Kidney epithelial cell (primary cell): ENCODE measurements at regions not wholly inside any gene's neighbourhood (a gene's known extent, or its start where the extent isn't known, plus 50 kb on each side); places are given as distances from the start of the nearest gene placed in this dataset.

Experiments
- DNase-seq: peaks from one replicate; pipeline ENCODE4 v3.0.0-alpha.2; 2010; ENCODE audit warnings: low read depth
- H3K27me3 ChIP-seq: 2 replicates; pipeline ENCODE4 v1.6.0; 2011; ENCODE audit warnings: low read length; ENCODE audit not compliant: control insufficient read depth, insufficient read depth
- H3K36me3 ChIP-seq: 2 replicates; pipeline ENCODE4 v1.5.1; 2011; ENCODE audit warnings: low read length; ENCODE audit not compliant: control insufficient read depth, insufficient read depth
- H3K4me3 ChIP-seq: 2 replicates; pipeline ENCODE4 v1.5.1; 2011; ENCODE audit warnings: low read depth, mild to moderate bottlenecking, control low read depth, low read length
- TF ChIP-seq, protein P1 (sequence below): IDR thresholded peaks from 2 replicates; pipeline ENCODE4 v1.5.1; 2011; ENCODE audit warnings: mild to moderate bottlenecking, moderate library complexity, low read length, control low read depth, inconsistent platforms; ENCODE audit not compliant: insufficient read depth, poor library complexity, severe bottlenecking

GRCh38 chr13:86447479-86447878 is 648.3 kb upstream of the SLITRK6 start:
- TF ChIP-seq, protein P1, sequence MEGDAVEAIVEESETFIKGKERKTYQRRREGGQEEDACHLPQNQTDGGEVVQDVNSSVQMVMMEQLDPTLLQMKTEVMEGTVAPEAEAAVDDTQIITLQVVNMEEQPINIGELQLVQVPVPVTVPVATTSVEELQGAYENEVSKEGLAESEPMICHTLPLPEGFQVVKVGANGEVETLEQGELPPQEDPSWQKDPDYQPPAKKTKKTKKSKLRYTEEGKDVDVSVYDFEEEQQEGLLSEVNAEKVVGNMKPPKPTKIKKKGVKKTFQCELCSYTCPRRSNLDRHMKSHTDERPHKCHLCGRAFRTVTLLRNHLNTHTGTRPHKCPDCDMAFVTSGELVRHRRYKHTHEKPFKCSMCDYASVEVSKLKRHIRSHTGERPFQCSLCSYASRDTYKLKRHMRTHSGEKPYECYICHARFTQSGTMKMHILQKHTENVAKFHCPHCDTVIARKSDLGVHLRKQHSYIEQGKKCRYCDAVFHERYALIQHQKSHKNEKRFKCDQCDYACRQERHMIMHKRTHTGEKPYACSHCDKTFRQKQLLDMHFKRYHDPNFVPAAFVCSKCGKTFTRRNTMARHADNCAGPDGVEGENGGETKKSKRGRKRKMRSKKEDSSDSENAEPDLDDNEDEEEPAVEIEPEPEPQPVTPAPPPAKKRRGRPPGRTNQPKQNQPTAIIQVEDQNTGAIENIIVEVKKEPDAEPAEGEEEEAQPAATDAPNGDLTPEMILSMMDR = no peak
- no peak overlapping the region for H3K4me3 ChIP-seq

GRCh38 chr13:86462011-86462410 is 662.8 kb upstream of the SLITRK6 start:
- no peaks in the 10 kb centered on the region for H3K27me3 ChIP-seq
- H3K36me3 ChIP-seq = no peaks in the 10 kb centered on the region
- H3K4me3 ChIP-seq = no peak overlapping the region
- no peak for DNase-seq
- TF ChIP-seq, protein P1 = no peak

More at GRCh38 chr13:86447479-86447878, 648.3 kb upstream of the SLITRK6 start:
- Histone ChIP-seq H3K36me3 (no peaks in the 10 kb centered on the region), H3K27me3 (no peaks in the 10 kb centered on the region)
- no peak for DNase-seq

- no peak for DNase-seq
- Histone ChIP-seq H3K27me3 (no peaks in the 10 kb centered on the region), H3K4me3 (no peak overlapping the region), H3K36me3 (no peaks in the 10 kb centered on the region)
- TF ChIP-seq, protein P1 = peak; percentile 12
These were observed 665.0 kb upstream of the SLITRK6 start for GRCh38 chr13:86464193-86464592.

DNA sequence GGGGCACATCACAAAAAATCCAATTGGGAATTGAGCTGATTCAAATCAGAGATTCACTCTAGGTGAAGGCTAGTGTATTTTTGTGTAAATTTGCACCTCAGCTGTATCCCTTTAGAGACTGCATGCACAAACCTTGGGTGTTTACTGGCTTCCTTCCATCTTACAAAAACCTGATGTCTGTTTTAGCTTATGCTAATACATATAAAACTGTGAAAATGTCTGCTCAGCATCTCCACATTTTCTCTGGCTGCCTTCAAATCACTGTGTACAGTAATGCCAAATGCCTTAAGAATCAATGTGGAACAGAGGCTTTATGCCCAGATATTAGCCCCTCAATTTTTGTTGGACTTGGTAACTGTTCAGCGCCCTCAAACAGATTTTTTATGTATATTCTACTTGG is 675.8 kb upstream of the SLITRK6 start:
- Histone ChIP-seq H3K27me3 (no peaks in the 10 kb centered on the region), H3K4me3 (no peak overlapping the region), H3K36me3 (no peaks in the 10 kb centered on the region)
- DNase-seq = no peak
- TF ChIP-seq, protein P1 = no peak

GRCh38 chr13:86476656-86477055 is 677.4 kb upstream of the SLITRK6 start:
- Histone ChIP-seq H3K4me3 (no peak overlapping the region), H3K27me3 (no peaks in the 10 kb centered on the region), H3K36me3 (no peaks in the 10 kb centered on the region)
- DNase-seq = no peak
- TF ChIP-seq, protein P1 = no peak

DNA sequence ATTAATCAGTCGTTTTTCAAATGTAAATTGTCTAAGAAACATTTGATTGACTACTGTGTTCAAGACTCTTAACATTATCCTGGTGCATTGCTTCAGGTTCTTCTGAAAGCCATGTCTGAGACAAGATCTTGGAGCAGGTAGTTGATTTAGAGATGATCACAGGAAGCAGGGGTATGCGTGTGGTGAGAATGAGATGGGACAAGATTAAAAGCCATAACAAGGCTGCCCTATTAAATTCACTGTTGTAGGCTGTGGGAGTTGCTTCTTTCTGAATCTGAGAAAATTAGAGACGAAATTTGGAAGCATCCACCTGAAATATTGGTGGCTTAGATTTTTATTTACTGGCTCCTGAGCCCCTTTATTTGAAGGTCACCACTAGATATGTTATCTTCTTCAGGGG is 687.4 kb upstream of the SLITRK6 start:
- Histone ChIP-seq H3K27me3 (no peaks in the 10 kb centered on the region), H3K36me3 (no peaks in the 10 kb centered on the region), H3K4me3 (no peak overlapping the region)
- DNase-seq = no peak
- TF ChIP-seq, protein P1 = no peak
